ENCODE measurements at regions not wholly inside any gene's neighbourhood (a gene's known extent, or its start where the extent isn't known, plus 50 kb on each side); places are given as distances from the start of the nearest gene placed in this dataset.

DNA sequence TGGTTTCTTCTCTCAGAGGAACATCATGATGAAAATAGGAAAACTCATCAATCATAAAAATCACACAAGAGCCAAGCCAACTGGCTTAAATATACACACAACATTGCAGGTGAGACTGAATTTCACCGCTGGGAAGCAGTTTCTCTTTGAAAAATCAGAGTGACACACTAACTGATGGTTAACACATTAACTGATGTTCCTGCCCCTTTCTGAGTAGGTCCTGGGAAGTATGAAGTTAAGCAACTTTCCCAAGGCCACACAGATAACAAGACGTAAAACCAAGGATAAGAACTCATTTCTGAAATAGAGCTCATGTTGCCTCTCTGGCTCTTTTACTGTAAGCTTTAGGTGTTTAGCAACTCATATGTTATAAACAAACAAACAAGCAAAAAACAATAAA, 813.7 kb upstream of the HS3ST1 start:
- no peak overlapping the region for H3K4me3 ChIP-seq (replicated peaks; ENCODE audit: low read depth, low read length)
- no peak for DNase-seq (ENCODE audit: extremely low read depth, low read depth)
- TF ChIP-seq CTCF (IDR thresholded peaks at IDR 0.05; ENCODE audit: low read depth, low read length, missing control alignments) = no peak

DNA sequence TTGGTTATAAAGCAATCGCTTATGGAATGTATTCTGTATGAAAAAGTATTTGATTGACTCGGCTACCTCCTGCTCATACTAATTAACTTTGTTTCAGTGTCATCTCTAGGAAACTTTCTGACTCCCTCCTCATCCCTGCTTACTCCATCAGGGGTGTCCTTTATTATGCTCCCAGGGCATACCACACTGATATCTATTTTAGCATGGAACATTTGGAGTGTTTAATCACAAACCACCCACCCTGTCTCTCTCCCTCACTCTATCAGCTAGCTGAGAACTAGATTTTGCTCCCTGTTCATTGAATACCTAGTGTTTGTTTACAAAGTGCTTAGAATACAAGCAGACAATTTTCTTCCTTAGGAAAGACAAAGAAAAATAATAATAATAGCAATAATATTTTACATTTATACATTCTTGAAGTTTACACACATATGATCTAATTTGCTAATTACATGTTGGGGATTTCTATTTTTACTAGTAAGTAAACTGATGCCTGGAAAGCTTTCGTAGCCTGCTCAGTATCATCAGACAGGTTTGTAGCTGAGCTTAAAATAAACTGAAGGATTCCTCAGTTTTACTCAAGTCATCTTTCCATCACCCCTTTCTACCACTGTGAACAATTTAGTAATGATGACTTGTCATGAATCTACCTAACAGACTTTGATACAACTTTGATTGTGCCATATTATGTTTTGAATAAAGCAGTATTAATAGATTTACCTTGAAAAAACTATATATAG, 811.4 kb upstream of the HS3ST1 start:
- no peak for TF ChIP-seq CTCF (IDR thresholded peaks at IDR 0.05; ENCODE audit: low read depth, low read length, missing control alignments)
- DNase-seq (ENCODE audit: extremely low read depth, low read depth) = no peak
- no peak overlapping the region for H3K4me3 ChIP-seq (replicated peaks; ENCODE audit: low read depth, low read length)

DNA sequence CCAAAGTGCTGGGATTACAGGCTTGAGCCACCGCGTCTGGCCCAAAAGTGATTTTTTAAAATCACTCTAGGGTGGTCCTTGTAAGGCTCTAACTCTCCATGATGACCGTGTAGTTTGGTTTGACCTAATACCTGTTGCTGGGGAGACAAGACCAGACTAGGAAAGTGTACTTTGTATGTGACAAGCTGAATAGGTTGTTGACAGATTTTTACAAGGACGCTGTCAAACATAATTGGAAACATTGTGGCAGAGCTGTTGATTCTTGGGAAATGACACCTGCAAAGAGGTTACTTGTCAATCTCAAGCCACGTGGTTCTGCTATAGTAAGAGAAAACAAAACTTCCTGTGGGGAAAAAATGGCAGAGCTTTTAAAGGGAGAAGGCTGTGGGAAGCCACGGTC, 802.4 kb upstream of the HS3ST1 start:
- H3K4me3 ChIP-seq (replicated peaks; ENCODE audit: low read depth, low read length) = no peak overlapping the region
- no peak for TF ChIP-seq CTCF (IDR thresholded peaks at IDR 0.05; ENCODE audit: low read depth, low read length, missing control alignments)
- no peak for DNase-seq (ENCODE audit: extremely low read depth, low read depth)

GRCh38 chr4:12221031-12221430, 792.3 kb upstream of the HS3ST1 start:
- TF ChIP-seq CTCF (IDR thresholded peaks at IDR 0.05; ENCODE audit: low read depth, low read length, missing control alignments) = no peak
- no peak for DNase-seq (ENCODE audit: extremely low read depth, low read depth)
- H3K4me3 ChIP-seq (replicated peaks; ENCODE audit: low read depth, low read length) = no peak overlapping the region

GRCh38 chr4:12211636-12212035, 782.9 kb upstream of the HS3ST1 start:
- H3K4me3 ChIP-seq (replicated peaks; ENCODE audit: low read depth, low read length) = no peak overlapping the region
- DNase-seq (ENCODE audit: extremely low read depth, low read depth) = no peak
- no peak for TF ChIP-seq CTCF (IDR thresholded peaks at IDR 0.05; ENCODE audit: low read depth, low read length, missing control alignments)

DNA sequence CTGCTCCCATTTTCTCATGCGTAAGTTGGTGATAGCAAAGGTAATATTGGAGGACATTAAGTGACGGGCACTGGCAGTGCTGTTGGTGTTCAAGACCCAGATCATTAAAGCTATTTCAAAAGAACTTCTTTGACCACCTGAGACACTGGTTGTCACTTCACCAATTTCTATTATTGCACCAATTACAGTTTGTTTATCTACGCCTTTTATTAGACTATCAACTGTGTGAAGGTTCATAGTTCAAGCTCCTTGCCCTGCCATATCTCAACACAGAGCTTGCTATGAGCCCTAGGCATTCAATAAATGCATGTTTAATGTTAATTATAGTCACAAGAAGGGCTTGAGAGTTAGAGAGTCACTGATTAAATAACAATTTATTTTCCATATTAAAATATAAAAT, 778.7 kb upstream of the HS3ST1 start:
- H3K4me3 ChIP-seq (replicated peaks; ENCODE audit: low read depth, low read length) = no peak overlapping the region
- DNase-seq (ENCODE audit: extremely low read depth, low read depth) = no peak
- TF ChIP-seq CTCF (IDR thresholded peaks at IDR 0.05; ENCODE audit: low read depth, low read length, missing control alignments) = no peak

DNA sequence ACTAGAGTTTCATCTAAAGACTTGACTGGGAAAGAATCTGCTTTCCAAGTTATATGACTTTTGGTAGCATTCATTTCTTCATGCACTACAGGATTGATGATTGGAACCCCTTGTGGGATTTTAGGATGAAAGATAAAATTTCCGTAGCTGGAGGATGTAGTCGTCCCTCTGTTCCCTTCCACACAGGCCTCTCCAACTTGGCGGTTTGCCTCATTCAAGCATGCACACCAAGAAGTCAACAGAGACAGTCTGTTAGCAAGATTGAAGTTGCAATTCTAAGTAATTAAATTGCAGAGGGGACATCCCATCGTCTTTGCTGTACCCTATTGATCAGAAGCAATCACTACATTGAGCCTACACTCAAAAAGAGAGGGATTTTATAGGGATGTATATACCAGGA, 777.4 kb upstream of the HS3ST1 start:
- no peak for DNase-seq (ENCODE audit: extremely low read depth, low read depth)
- H3K4me3 ChIP-seq (replicated peaks; ENCODE audit: low read depth, low read length) = no peak overlapping the region
- TF ChIP-seq CTCF (IDR thresholded peaks at IDR 0.05; ENCODE audit: low read depth, low read length, missing control alignments) = no peak

All from HFF-Myc (cell line).